Ureter (tissue), 1 donor: ENCODE measurements at regions not wholly inside any gene's neighbourhood (a gene's known extent, or its start where the extent isn't known, plus 50 kb on each side); places are given as distances from the start of the nearest gene placed in this dataset.

Experiments used
- DNase-seq: peaks from one replicate; pipeline ENCODE4 v3.0.0-alpha.2; 2020; ENCODE audit warnings: low spot score
- donor health status: DM: yes; HTN: yes; CAD: no.

DNA sequence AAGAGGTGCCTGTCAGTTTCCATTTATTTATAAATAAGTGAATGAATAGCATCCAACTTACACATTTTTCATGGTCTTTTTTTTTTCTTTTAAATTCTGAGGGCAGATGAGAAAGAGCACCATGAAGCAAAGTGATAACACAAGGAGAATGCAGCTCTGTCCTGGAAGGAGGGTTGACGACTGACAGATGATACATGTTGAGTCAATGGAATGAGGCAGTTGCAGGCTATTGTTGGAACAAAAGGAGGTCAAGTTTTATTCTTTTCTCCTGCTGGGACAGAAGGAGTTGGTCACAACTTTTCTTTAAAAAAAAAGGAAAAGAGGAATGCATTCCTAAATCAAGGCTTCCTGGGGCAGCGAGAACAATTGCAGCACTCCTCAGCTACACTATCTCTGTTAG, 119.9 kb upstream of the PLEKHG7 start:
- no peak for DNase-seq

- DNase-seq, result no peak
Measured at GRCh38 chr12:92582475-92582874, 120.3 kb upstream of the PLEKHG7 start.

- DNase-seq, result no peak
Measured at GRCh38 chr12:92581604-92582003, 121.2 kb upstream of the PLEKHG7 start.

GRCh38 chr12:92574911-92575570, 127.7 kb upstream of the PLEKHG7 start:
- DNase-seq, result no peak

GRCh38 chr12:92574051-92574783, 128.6 kb upstream of the PLEKHG7 start:
- no peak for DNase-seq

DNA sequence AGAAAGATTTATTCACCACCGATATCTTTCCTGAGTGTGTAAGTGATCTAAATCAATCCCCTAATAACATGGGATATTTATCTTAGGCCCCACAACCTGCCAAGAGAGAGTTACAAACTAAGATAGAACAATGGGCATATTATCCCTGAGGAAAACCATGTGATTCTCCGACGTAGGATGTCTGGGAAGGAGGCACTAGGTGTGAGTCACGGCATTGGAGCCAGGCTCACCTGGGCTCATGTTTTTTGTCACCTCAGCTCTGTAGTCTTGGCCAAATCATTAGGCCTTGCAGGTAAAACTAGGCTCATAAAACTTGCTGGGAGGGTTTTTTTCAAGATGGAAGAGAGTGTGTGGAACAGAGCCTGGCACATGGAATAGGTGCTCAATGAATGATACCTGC, 129.7 kb upstream of the PLEKHG7 start:
- no peak for DNase-seq

GRCh38 chr12:92571844-92572543, 130.8 kb upstream of the PLEKHG7 start:
- DNase-seq, result no peak

DNA sequence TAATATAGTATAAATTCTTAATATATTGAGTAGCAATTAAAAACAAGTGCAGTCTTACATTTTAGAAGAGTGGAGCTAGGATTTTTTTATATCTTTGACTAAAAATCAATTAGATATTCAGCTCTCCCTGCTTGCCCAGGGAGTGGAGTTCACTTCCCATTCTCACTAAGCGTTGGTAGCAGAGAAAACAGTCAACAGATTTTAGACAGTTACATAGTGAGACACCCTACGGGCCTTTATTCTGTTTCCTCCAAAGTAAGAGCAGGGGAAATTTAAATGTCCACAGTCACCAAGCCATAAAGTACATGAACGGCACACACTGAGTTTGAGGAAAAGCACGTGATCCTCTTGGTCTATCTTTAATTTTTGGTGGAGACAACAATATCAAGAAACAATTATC, 131.6 kb upstream of the PLEKHG7 start:
- no peak for DNase-seq

DNA sequence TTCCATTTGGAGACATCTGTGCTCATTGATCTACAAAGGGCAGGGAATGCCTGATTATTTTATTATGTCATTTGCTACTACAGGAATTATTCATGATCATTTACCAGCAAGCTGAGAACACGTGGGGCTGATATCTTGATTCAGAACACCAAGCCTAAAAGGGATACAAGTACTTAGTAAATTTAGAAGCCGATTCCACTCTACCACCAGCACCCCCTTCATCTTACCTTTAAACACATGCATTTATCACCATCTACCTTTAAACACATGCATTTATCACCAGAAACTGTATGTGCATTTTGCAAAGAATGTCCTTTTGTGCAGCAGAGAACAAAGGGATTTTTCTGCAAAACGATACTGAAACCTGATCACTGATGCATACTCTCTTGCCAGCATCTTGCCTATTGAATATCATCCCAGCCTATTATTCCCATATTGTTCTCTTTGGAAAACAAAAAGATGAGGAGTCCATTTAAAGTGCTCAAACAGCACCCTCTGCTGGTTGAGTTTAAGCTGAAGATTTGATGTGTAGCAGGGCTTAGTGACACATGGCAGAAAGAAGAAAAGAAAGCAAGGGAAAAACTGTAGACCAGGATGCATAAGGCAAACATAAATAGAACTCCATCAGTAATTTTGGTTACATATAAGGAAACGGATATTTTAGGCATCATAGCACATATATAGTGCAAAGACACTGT, 132.6 kb upstream of the PLEKHG7 start:
- DNase-seq, result peak; percentile 70

DNA sequence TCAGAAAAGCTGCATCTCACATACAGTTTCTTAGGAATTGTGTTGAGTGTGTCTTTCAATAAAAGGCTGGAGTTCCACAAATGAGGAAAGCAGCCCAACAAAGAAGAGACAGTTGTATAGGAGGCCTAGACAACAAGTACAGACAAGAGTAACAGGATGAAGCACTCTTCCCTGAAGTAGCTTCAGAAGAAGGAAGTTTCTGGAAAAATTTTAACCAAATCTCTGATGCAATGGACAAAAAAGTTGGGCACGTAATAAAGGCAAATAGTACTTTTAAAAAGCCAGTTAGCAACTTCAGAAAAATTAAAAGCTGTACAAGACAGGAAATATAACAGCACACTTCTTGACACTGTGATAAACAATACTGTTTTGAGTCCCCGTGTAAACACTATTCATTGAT, 134.1 kb upstream of the PLEKHG7 start:
- no peak for DNase-seq

DNA sequence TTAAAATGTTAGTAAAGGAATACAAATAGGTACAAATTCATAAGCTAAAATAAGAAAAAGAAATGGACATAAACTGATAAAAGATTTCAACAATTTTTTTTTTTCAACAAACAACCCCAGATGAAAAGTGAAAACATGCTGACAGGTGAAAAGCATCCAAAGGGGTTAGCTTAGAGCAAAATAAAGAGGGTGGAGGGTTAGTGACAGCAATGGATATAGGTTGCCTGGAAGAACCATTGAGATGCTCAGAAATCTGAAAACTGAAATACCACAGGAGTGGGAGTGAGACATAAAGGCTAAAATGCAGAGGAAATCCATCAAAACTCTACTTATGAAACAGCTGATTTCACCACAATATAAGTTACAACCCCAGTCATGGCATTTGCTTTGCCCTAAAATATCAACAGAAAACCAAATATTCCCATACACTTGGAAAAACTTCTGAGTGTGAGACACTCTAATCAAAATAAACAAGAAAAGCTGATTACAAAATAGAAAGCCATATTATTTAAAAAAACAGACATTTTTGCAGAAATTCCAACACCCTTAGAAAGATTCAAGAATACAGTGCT, 136.3 kb upstream of the PLEKHG7 start:
- DNase-seq, result no peak

- DNase-seq, result no peak
Measured at GRCh38 chr12:92563819-92564218, 139.0 kb upstream of the PLEKHG7 start.

DNA sequence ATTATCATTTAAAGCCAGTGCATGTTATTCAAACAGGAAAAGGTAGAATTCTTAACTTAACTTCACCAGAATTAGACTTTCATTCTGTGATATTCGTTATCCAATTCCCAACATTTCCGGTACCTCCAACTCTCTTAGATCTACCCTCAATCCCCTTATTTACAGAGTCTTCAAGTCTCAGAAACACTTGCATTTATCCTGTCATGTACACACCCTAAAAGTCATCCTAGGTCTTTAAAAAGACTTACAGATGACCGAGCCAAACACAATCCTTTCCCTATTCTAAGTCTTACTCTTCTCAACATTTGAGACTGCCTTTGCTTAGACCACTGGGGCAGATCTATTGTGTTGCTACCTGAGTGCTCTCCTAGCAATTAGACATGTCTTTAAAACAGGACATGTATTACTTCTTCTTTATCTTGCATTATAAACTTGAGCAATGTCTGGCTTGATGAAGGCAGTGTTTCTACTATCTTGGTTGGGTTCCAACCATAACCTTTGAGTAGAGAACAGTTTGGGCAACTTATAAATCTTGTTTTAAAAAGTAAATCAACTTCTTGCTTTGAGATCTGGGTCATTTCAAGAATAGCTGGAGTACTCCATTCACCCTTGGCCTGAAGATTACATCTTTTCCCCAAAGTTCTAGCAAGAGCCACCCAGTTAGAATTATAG, 140.6 kb upstream of the PLEKHG7 start:
- no peak for DNase-seq

DNA sequence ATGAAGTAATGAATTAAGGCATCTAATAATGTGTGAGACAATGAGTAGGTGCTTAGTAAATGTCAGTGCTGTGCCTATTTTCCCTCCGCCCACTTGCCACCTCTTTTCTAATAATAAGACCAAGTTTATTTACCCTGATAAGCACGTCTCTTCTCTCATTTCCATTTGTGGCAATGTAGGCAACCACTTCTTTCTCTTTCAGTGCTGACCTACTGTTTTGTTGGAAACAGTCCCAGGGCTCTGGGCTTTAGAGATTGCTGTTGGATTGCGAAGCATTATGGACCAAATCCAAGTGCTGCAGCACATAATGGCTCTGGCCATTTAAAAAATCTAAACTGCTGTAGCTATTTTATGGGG, 141.3 kb upstream of the PLEKHG7 start:
- DNase-seq, result peak; percentile 68

GRCh38 chr12:92560713-92561542, 141.9 kb upstream of the PLEKHG7 start:
- DNase-seq, result no peak

GRCh38 chr12:92558806-92559205, 144.0 kb upstream of the PLEKHG7 start:
- DNase-seq, result no peak

GRCh38 chr12:92558215-92558773, 144.5 kb upstream of the PLEKHG7 start:
- no peak for DNase-seq

DNA sequence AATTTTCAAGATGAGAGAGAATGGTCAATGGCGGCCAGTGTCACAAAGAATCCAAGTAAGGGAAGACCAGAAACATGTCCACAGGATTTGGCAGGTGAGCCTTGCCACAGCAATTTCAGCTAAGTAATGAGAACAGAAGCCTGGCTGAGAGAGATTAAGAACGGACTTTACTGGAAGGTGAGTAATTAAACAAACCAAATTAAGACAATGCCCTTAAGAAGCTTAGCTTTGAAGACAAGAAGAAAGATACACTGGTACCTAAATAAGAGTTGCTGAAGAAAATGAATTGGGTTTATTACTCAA, 145.4 kb upstream of the PLEKHG7 start:
- DNase-seq, result no peak

- no peak for DNase-seq
Measured at GRCh38 chr12:92556637-92557421, 146.0 kb upstream of the PLEKHG7 start.

GRCh38 chr12:92556141-92556540, 146.6 kb upstream of the PLEKHG7 start:
- DNase-seq, result no peak
